Retina (tissue), 1 donor: ENCODE measurements at regions not wholly inside any gene's neighbourhood (a gene's known extent, or its start where the extent isn't known, plus 50 kb on each side); places are given as distances from the start of the nearest gene placed in this dataset.

Experiments
- DNase-seq: peaks from one replicate; pipeline ENCODE4 v3.0.0-alpha.2; 2016

DNA sequence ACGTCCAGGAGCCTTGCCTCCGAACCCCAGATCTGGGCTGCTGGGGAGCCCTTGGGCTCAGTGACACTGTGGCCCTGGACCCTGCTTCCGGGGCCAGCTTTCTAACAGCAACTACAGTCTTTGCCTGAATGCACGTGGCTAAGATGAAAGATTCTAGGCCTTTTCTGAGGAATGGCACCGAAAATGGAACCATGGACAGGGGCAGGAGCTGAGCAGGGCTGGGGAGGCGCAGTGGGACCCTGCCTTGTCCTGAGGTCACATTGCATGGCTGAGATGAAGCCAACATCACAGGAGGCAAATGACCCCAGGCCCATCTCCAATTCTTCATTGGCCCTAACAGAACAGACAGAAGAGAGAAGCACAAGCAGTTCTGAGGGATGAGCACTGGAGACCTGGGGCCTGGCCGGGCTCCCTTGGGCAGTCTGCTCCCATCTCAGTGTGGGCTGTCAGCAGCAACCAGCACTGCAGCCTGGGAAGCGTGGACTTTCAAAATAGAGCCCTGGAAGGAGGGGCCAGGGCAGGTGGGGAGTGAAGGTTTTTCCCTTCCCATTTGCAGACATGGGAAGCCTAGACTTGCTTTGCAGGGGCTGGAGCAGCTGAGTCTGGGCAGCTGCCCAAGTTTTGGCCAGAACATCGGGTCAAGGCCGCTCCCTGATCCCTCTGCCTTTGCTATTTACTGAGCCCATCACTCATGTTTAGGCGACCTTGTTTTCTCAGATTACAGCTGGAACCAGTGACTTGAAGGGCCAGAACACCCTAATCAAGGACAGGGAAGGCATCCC lies 114.4 kb upstream of the TCERG1L start:
- DNase-seq: no peak

DNA sequence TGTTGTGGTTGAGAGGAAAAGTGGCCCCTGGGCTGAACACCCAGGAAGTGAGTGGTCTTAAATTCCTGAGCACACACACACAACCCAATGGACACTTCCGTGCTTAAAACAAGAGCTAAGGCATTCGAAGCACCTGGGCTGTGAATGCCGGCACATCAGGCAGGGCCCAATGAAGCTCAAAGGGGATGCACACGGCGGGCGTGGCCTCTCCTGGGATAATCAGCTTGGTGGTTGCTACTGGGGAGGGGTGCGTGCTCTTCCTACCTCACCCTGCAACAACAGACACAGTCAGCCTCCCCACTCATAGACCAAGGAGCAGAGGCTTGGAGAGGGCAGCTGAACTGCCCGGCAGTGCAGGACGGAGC lies 115.0 kb upstream of the TCERG1L start:
- DNase-seq: no peak

- no peak for DNase-seq
Observed at GRCh38 chr10:131427281-131427680, 115.8 kb upstream of the TCERG1L start.

- DNase-seq: no peak
Observed at GRCh38 chr10:131427901-131428300, 116.4 kb upstream of the TCERG1L start.

- DNase-seq: no peak
Observed at GRCh38 chr10:131429141-131429540, 117.6 kb upstream of the TCERG1L start.

DNA sequence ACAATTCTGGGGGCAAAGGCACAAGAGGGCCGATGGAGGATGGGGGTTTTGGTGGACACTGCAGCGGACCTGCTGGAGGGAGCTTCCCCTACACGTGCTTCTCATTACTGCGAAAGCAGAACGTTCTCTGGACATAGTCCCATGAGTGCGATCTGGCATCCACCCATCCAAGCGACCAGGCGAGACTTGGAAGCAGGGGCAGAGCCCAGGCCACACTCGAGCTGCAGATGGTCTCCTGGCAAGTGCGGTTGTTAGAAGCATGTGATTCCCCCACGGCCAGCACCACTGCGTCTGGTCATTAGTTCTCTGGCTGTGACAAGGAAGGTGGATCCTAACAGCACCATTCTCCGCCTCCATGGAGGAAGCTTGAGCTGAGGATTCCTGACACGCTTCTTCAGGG lies 118.4 kb upstream of the TCERG1L start:
- DNase-seq: no peak

DNA sequence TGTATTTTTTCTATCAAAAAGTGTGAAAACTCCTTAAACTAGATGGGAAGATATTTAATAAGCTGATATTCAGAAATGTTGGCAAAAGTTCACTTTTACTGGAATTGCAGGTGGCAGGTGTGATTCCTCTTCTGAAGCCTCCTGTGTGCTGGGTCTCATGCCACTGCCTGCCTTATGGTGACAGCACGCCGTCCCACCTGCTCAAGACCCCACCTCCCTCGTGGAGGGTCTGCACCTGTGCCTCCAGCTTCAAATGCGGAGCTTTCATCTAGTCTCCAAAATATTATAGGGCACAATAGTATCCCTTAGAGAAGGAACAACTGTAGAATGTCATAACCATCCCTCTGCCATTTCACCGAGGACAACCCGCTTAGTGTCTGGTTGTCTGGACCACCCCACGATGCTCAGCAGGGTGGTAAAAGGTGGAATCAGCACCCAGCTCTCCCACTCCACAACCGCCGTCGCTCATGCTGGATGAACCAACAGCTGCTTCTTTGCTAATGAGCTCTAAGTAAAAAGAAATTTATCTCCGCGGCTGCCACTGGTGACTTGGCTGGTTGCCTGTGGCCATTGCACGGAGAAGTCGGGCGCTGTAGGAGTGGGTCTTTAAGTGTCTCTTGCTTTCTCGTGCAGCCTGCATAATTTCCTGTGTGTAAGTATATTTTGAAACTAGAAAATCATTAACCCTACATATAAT lies 119.3 kb upstream of the TCERG1L start:
- DNase-seq: no peak

- no peak for DNase-seq
Observed at GRCh38 chr10:131431533-131431932, 120.0 kb upstream of the TCERG1L start.

DNA sequence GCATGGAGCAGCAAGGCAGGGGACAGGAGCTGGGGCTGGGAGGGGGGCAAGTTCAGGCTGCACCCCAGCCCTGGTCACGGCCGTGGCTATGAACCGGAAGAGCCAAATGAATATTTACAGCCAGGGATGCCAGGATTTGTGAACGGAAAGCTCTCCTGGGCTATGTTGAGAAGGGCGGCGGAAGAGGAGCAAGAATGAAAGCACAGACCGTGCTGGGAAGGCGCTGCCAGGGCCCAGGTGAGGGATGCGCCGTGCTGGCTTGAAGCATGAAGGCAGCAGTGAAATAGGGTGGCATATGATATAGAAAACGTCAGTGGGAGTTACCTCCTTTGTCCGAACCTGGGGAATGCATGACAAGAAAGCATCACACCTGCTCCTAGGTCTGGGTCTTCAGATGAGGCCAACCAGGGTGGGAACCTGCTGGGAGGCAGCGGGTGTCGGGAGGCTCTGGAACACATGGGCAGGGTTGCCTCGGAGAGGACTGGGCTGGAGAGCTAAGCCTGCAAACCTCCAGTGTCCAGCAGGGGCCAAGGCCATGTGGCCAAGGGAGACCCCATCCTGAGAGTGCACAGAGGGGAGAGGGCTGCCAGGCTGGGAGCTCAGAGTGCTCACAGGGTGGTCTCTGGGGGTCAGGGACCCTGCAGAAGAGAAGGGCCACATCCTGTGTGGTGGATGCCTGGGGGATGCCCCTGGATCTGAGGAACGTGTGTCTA lies 120.6 kb upstream of the TCERG1L start:
- no peak for DNase-seq

DNA sequence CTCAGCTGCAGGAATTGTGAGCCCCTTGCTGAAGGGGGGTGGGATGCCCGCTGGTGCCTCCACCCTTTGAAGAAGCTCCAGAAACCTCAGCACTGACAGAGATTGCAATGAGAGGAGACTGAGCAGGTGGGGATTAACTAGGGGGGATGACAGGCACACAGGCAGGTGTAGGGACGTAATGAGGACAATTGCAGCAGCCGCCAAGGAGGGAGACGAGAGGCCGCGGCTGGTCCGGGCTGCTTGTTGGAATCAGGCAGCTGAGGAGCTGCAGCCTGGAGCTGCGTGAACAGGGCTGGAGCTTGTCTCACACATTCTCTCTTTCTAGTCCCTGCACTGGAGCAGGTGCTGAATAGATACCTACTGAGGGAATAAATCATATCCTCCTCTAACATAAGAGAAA lies 122.0 kb upstream of the TCERG1L start:
- DNase-seq: no peak

GRCh38 chr10:131435232-131435631 lies 123.7 kb upstream of the TCERG1L start:
- no peak for DNase-seq

GRCh38 chr10:131435760-131436457 lies 124.4 kb upstream of the TCERG1L start:
- no peak for DNase-seq

DNA sequence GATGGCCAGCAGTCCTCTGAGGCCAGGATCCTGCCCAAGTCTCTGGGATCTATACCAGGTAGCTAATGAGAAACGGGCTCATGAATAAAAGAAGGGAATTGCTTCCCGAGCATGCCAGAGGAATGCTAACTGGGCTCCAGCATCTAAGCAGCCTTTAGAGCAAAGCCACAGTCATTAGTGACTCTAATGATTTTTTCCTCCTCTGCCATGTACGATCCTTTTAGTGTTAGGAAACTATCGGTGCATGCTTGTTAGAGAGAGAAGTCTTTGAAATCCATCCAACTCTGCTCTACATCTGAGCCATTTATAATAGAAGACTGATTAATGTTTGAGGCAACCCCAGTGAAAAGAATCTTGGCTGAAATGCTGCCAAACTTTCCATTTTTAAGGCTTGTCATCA lies 124.9 kb upstream of the TCERG1L start:
- DNase-seq: peak; percentile 64

DNA sequence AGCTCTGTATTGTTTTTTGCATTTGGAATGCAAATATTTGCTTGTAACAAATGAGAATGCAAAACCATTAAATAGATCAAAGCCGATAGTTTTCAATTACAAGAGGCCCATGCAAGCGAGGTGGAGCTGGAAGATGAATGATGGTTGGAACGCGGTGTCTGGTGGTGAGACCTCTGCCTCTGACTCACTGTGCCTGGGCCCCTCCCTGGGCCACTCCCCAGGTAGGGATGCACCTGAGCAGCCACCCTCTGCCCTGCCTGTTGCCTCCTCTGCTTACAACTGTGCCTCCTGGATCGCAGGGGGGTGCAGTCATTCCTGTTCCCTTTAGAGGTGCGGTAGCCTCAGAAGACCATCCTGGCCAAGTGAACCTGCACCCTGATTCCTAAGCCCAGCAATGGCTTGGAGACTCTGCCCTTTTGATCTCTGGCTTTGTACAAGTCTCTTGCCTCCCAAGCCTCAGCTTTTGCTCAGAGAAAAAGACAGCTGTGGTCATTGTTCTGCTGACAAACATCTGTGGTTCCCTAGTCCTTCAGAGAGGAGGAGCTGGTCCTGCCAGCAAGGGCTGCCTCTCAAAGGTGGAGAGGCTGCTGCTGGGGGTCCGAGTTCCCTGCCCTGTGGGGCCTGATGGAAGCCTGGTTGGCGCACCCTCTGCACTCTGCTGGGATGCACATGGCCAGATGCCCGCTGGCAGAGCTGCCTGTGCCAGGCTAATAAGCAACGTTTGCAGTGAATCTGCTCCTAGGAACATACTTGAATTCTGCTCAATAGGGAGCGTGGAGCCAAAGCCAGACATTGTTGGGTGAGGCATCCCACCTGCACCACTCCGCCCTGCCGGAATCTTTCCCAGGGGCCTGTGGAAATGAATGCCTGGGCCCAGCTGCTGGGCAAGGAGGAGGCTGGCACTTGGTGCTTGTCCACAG lies 126.3 kb upstream of the TCERG1L start:
- DNase-seq: no peak

DNA sequence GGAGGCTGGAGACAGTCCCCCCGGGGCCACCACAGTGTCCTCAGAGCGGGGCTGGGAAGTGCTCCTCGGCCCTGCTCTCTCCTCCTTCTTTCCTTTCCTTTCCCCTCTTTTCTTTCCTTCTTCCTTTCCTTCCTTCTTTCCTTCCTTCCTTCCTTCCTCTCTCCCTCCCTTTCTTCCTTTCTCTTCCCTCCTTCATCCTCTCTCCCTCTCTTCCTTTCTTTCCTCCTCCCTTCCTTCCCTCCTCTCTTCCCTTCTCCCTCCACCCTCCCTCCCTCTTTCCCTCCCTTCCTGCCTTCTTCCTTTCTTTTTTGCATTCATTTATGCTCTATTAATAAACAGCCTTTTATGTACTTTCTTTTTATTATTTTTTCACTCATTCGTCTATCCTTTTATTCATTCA lies 127.1 kb upstream of the TCERG1L start:
- DNase-seq: no peak

GRCh38 chr10:131439705-131440104 lies 128.2 kb upstream of the TCERG1L start:
- DNase-seq: no peak

DNA sequence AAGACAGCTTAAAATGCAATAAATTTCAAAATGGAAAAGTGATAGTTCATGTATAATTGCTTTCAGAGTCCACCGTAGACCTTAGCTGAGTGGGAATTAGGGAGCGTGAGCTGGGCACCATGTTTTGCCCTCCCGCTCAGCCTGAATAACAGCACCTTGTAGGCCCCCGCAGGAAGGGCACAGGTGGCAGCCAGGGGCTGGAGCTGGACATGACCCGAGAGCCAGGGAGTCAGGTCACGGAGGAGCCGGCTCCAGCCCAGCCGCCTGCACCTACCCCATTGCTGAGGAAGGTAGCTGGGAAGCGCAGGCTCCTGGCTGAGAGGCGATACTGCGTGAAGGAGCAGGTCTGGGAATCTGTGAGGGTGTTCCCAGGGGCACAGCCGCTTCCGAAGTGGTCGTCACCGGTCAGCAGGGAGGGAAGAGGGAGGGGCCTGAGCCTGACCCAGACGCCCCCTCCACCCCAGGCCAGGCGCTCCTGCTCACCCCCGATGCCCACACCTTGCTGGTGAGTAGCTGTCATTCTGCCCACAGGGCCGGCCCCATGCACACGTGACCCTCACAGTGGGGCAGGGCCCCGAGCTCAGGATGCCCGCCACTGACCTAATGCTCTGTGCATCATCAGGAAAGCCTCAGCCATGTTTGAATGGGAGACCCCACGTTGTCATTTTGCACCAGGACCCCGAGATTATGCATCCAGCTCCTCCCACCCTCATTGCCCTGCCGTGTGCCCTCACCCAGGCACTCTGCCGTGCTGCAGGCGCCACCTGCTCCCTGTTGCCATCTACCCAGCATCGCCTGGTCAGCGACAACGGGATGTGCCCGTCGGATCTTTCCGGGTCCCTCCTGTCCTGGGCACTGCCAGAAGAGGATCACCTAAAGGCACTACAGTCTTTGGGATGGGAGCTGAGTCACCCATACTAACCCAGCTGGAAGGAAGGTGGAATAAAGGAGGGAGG lies 129.2 kb upstream of the TCERG1L start:
- DNase-seq: no peak

- DNase-seq: no peak
Observed at GRCh38 chr10:131442271-131442670, 130.8 kb upstream of the TCERG1L start.

DNA sequence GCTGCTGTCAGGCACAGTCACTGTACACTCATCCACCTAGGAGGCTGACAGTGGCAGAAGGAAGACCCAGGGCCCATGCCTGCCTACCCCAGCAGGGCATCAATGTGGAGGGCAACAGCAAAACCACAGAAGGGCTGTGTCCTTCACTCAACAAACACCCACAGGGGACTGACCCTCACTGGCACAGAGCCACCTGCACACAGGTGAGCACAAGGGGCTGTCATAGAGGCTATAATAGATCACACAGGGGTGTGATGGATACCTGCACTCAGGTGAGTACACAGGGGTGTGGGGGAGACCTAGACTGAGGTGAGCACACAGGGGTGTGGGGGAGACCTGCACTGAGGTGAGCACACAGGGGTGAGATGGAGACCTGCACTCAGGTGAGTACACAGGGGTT lies 132.8 kb upstream of the TCERG1L start:
- no peak for DNase-seq

- no peak for DNase-seq
Observed at GRCh38 chr10:131444862-131445461, 133.4 kb upstream of the TCERG1L start.

DNA sequence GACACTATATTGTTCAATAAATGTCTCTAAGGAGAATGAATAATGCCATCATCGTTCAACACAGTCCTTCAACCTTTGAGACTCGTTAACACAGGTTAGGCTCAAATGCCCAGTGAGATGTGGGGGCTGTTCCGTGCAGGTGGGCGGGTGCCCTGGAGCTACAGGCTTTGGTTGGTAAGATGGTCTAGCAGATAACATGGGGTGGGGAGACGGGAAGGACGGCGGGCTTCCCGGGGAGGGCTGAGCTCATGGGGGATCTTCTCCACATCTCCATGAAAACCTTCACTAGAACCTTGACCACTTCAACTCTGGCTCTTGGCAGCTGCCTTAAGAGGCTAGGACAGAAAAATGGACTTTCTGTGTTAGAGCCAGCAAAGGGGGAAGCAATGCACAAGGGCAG lies 134.1 kb upstream of the TCERG1L start:
- DNase-seq: no peak
